HUES6 (cell line): ENCODE measurements at regions not wholly inside any gene's neighbourhood (a gene's known extent, or its start where the extent isn't known, plus 50 kb on each side); places are given as distances from the start of the nearest gene placed in this dataset.

Source experiments
- H3K27ac ChIP-seq: 2 replicates; pipeline ENCODE4 v1.7.0; 2013; ENCODE audit warnings: low read depth, mild to moderate bottlenecking, low read length, inconsistent platforms
- H3K27me3 ChIP-seq: 2 replicates; pipeline ENCODE4 v1.6.1; 2013; ENCODE audit warnings: low read length; ENCODE audit not compliant: control insufficient read depth, insufficient read depth
- H3K36me3 ChIP-seq: 2 replicates; pipeline ENCODE4 v1.6.1; 2013; ENCODE audit warnings: low read length; ENCODE audit not compliant: control insufficient read depth, insufficient read depth
- H3K4me1 ChIP-seq: 2 replicates; pipeline ENCODE4 v1.6.1; 2013; ENCODE audit warnings: low read length; ENCODE audit not compliant: control insufficient read depth, insufficient read depth
- H3K4me3 ChIP-seq: 2 replicates; pipeline ENCODE4 v1.5.1; 2013; ENCODE audit warnings: low read depth, low read length
- H3K9ac ChIP-seq: one replicate; pipeline ENCODE4 v1.6.1; 2013; ENCODE audit warnings: mild to moderate bottlenecking, low read length
- H3K9me3 ChIP-seq: 2 replicates; pipeline ENCODE4 v1.6.1; 2013; ENCODE audit warnings: low read depth, low read length; ENCODE audit not compliant: control insufficient read depth, insufficient read depth

- Histone ChIP-seq H3K27ac (no peak overlapping the region), H3K27me3 (no peaks in the 10 kb centered on the region), H3K36me3 (no peaks in the 10 kb centered on the region), H3K4me3 (no peak overlapping the region), H3K9me3 (peaks cover 20% of the 10 kb centered on the region), H3K9ac (no peak overlapping the region), H3K4me1 (no peaks in the 10 kb centered on the region)
Observed at GRCh38 chr14:98622208-98623051, 649.6 kb downstream of the BCL11B start.

GRCh38 chr14:98623788-98624415 is 648.1 kb downstream of the BCL11B start:
- no peak overlapping the region for H3K9ac ChIP-seq
- no peaks in the 10 kb centered on the region for H3K36me3 ChIP-seq
- no peak overlapping the region for H3K4me3 ChIP-seq
- no peaks in the 10 kb centered on the region for H3K27me3 ChIP-seq
- H3K9me3 ChIP-seq = peaks cover 13% of the 10 kb centered on the region
- no peak overlapping the region for H3K27ac ChIP-seq
- H3K4me1 ChIP-seq = no peaks in the 10 kb centered on the region

- Histone ChIP-seq H3K27me3 (no peaks in the 10 kb centered on the region), H3K9me3 (no peaks in the 10 kb centered on the region), H3K4me1 (no peaks in the 10 kb centered on the region), H3K27ac (no peak overlapping the region), H3K36me3 (no peaks in the 10 kb centered on the region), H3K9ac (no peak overlapping the region), H3K4me3 (no peak overlapping the region)
Observed at GRCh38 chr14:98633380-98633779, 638.6 kb downstream of the BCL11B start.

GRCh38 chr14:98634043-98634820 is 637.8 kb downstream of the BCL11B start:
- Histone ChIP-seq H3K9ac (no peak overlapping the region), H3K4me3 (no peak overlapping the region)

GRCh38 chr14:98638366-98638765 is 633.6 kb downstream of the BCL11B start:
- peaks cover 13% of the 10 kb centered on the region for H3K9me3 ChIP-seq
- H3K4me1 ChIP-seq = no peaks in the 10 kb centered on the region
- no peaks in the 10 kb centered on the region for H3K27me3 ChIP-seq
- H3K4me3 ChIP-seq = no peak overlapping the region
- no peak overlapping the region for H3K27ac ChIP-seq
- no peaks in the 10 kb centered on the region for H3K36me3 ChIP-seq
- H3K9ac ChIP-seq = no peak overlapping the region

More at GRCh38 chr14:98634043-98634820, 637.8 kb downstream of the BCL11B start:
- Histone ChIP-seq H3K27me3 (no peaks in the 10 kb centered on the region), H3K36me3 (no peaks in the 10 kb centered on the region), H3K4me1 (no peaks in the 10 kb centered on the region), H3K9me3 (no peaks in the 10 kb centered on the region), H3K27ac (no peak overlapping the region)

GRCh38 chr14:98647754-98648153 is 624.2 kb downstream of the BCL11B start:
- H3K36me3 ChIP-seq = no peaks in the 10 kb centered on the region

GRCh38 chr14:98651037-98651436 is 621.0 kb downstream of the BCL11B start:
- Histone ChIP-seq H3K9me3 (peaks cover 15% of the 10 kb centered on the region), H3K4me3 (no peak overlapping the region), H3K9ac (no peak overlapping the region), H3K27ac (peak overlapping the region; percentile 26; the same call in 1 of the 2 replicates), H3K36me3 (no peaks in the 10 kb centered on the region), H3K27me3 (no peaks in the 10 kb centered on the region), H3K4me1 (peaks cover 13% of the 10 kb centered on the region; the same call in 1 of the 2 replicates)

More at GRCh38 chr14:98647754-98648153, 624.2 kb downstream of the BCL11B start:
- Histone ChIP-seq H3K27ac (no peak overlapping the region), H3K9ac (no peak overlapping the region), H3K4me3 (no peak overlapping the region), H3K4me1 (peaks cover 13% of the 10 kb centered on the region; the same call in 1 of the 2 replicates), H3K27me3 (no peaks in the 10 kb centered on the region), H3K9me3 (no peaks in the 10 kb centered on the region)

- Histone ChIP-seq H3K4me3 (no peak overlapping the region), H3K4me1 (0 out of 2 replicates have a peak, but pooled peaks cover 2% of the 10 kb centered on the region), H3K27me3 (no peaks in the 10 kb centered on the region), H3K9me3 (no peaks in the 10 kb centered on the region), H3K36me3 (no peaks in the 10 kb centered on the region), H3K9ac (no peak overlapping the region), H3K27ac (no peak overlapping the region)
Observed at GRCh38 chr14:98665007-98665406, 607.0 kb downstream of the BCL11B start.

- Histone ChIP-seq H3K27me3 (no peaks in the 10 kb centered on the region), H3K9me3 (no peaks in the 10 kb centered on the region), H3K4me3 (no peak overlapping the region), H3K9ac (no peak overlapping the region), H3K27ac (no peak overlapping the region), H3K36me3 (no peaks in the 10 kb centered on the region), H3K4me1 (0 out of 2 replicates have a peak, but pooled peaks cover 2% of the 10 kb centered on the region)
Observed at GRCh38 chr14:98666545-98666944, 605.5 kb downstream of the BCL11B start.

GRCh38 chr14:98682033-98682432 is 590.0 kb downstream of the BCL11B start:
- Histone ChIP-seq H3K27ac (no peak overlapping the region), H3K9ac (no peak overlapping the region), H3K4me3 (no peak overlapping the region), H3K9me3 (no peaks in the 10 kb centered on the region), H3K27me3 (no peaks in the 10 kb centered on the region), H3K4me1 (no peaks in the 10 kb centered on the region), H3K36me3 (no peaks in the 10 kb centered on the region)
